Neural cell (in vitro differentiated cells): ENCODE measurements at regions not wholly inside any gene's neighbourhood (a gene's known extent, or its start where the extent isn't known, plus 50 kb on each side); places are given as distances from the start of the nearest gene placed in this dataset.

Experiments
- H2AFZ ChIP-seq: fragments of 200-600, 300-800 bp; sonication (generic), shearing (Covaris generic); 2 replicates; pipeline ENCODE4 v1.6.0; 2014; ENCODE audit warnings: low read depth, mild to moderate bottlenecking, antibody characterized with exemption, low read length, moderate library complexity
- H3F3A ChIP-seq: fragments of 200-600 bp; shearing (Covaris generic); 2 replicates; pipeline ENCODE4 v1.6.1; 2016; ENCODE audit warnings: mild to moderate bottlenecking, moderate library complexity, mixed read lengths, antibody characterized with exemption, low read length; ENCODE audit not compliant: insufficient read depth, poor library complexity, severe bottlenecking
- H3K27ac ChIP-seq: fragments of 200-600, 300-800 bp; sonication (generic), shearing (Covaris generic); 2 replicates; pipeline ENCODE4 v1.5.1; 2014; ENCODE audit warnings: mild to moderate bottlenecking, low read length, moderate library complexity
- H3K27me3 ChIP-seq: fragments of 300-800, 200-600 bp; sonication (generic), shearing (Covaris generic); 2 replicates; pipeline ENCODE4 v1.6.0; 2014; ENCODE audit warnings: mild to moderate bottlenecking, low read depth, low read length, moderate library complexity; ENCODE audit not compliant: insufficient read depth
- H3K36me3 ChIP-seq: fragments of 300-800, 200-600 bp; sonication (generic), shearing (Covaris generic); 2 replicates; pipeline ENCODE4 v1.5.1; 2014; ENCODE audit warnings: mild to moderate bottlenecking, antibody characterized with exemption, low read length, moderate library complexity; ENCODE audit not compliant: insufficient read depth
- H3K4me2 ChIP-seq: fragments of 300-800, 200-600 bp; sonication (generic), shearing (Covaris generic); 2 replicates; pipeline ENCODE4 v1.6.0; 2014; ENCODE audit warnings: mild to moderate bottlenecking, low read length
- H3K4me3 ChIP-seq: fragments of 300-800, 200-600 bp; sonication (generic), shearing (Covaris generic); 2 replicates; pipeline ENCODE4 v1.5.1; 2014; ENCODE audit warnings: mild to moderate bottlenecking, low read length, moderate library complexity
- H3K79me2 ChIP-seq: fragments of 200-600 bp; shearing (Covaris generic); replicated peaks from 2 replicates; pipeline ENCODE4 v1.6.0; 2014; ENCODE audit warnings: mild to moderate bottlenecking, low read length, moderate library complexity; ENCODE audit not compliant: insufficient read depth
- H3K9ac ChIP-seq: fragments of 300-800, 200-600 bp; sonication (generic), shearing (Covaris generic); 2 replicates; pipeline ENCODE4 v1.6.1; 2016; ENCODE audit warnings: mild to moderate bottlenecking, low read length, mixed read lengths
- H3K9me2 ChIP-seq: fragments of 200-600 bp; shearing (Covaris generic); 2 replicates; pipeline ENCODE4 v1.6.1; 2016; ENCODE audit warnings: mild to moderate bottlenecking, low read length, mixed read lengths; ENCODE audit not compliant: insufficient read depth
- H3K9me3 ChIP-seq: fragments of 200-600, 300-800 bp; sonication (generic), shearing (Covaris generic); 2 replicates; pipeline ENCODE4 v1.6.1; 2016; ENCODE audit warnings: mild to moderate bottlenecking, mixed run types, low read length, moderate library complexity, mixed read lengths
- H4K20me1 ChIP-seq: fragments of 200-600 bp; shearing (Covaris generic); 2 replicates; pipeline ENCODE4 v1.6.1; 2016; ENCODE audit warnings: mild to moderate bottlenecking, mixed run types; ENCODE audit not compliant: insufficient read depth
- CTCF ChIP-seq: fragments of 450-650 bp; IDR thresholded peaks from 2 replicates; pipeline ENCODE4 v1.5.1; 2014; ENCODE audit warnings: antibody characterized with exemption, mild to moderate bottlenecking, moderate library complexity; ENCODE audit not compliant: poor library complexity, severe bottlenecking
- EP300 ChIP-seq: fragments of 450-650 bp; conservative IDR thresholded peaks from 2 replicates; pipeline ENCODE4 v1.6.1; 2014; ENCODE audit warnings: antibody characterized with exemption, mild to moderate bottlenecking, moderate library complexity; ENCODE audit not compliant: poor library complexity, severe bottlenecking
- EZH2 ChIP-seq: fragments of 200-600, 300-800 bp; shearing (Covaris generic), sonication (generic); IDR thresholded peaks from 2 replicates; pipeline ENCODE4 v1.6.1; 2014; ENCODE audit warnings: antibody characterized with exemption, low read length, borderline replicate concordance, mild to moderate bottlenecking; ENCODE audit not compliant: insufficient read depth, poor library complexity, severe bottlenecking
- MXI1 ChIP-seq: fragments of 450-650 bp; conservative IDR thresholded peaks from 2 replicates; pipeline ENCODE4 v1.6.1; 2014; ENCODE audit warnings: antibody characterized with exemption, mild to moderate bottlenecking; ENCODE audit not compliant: poor library complexity, severe bottlenecking
- POLR2AphosphoS5 ChIP-seq: IDR thresholded peaks from 2 replicates; pipeline ENCODE4 v1.6.1; 2012
- RAD21 ChIP-seq: fragments of 450-650 bp; conservative IDR thresholded peaks from 2 replicates; pipeline ENCODE4 v1.6.1; 2014; ENCODE audit warnings: antibody characterized with exemption, mild to moderate bottlenecking, moderate library complexity
- REST ChIP-seq: IDR thresholded peaks from 2 replicates; pipeline ENCODE4 v1.6.1; 2012; ENCODE audit warnings: borderline replicate concordance
- SMC3 ChIP-seq: fragments of 450-650 bp; conservative IDR thresholded peaks from 2 replicates; pipeline ENCODE4 v1.6.1; 2014; ENCODE audit warnings: antibody characterized with exemption, mild to moderate bottlenecking, moderate library complexity; ENCODE audit not compliant: poor library complexity
- TAF1 ChIP-seq: IDR thresholded peaks from 2 replicates; pipeline ENCODE4 v1.6.1; 2012; ENCODE audit warnings: low read depth

- H3K4me2 ChIP-seq = no peak overlapping the region
- TF ChIP-seq MXI1 = no peak
- no peak for TF ChIP-seq CTCF
- TF ChIP-seq EP300 = no peak
- TF ChIP-seq RAD21 = no peak
- TF ChIP-seq REST = no peak
- TF ChIP-seq SMC3 = no peak
- no peak for TF ChIP-seq TAF1
- no peak for TF ChIP-seq EZH2
- no peak for TF ChIP-seq POLR2AphosphoS5
- no peak overlapping the region for H3K27ac ChIP-seq
- H3F3A ChIP-seq = no peaks in the 10 kb centered on the region
- no peaks in the 10 kb centered on the region for H3K27me3 ChIP-seq
- H4K20me1 ChIP-seq = no peaks in the 10 kb centered on the region
- H3K9ac ChIP-seq = no peak overlapping the region
- H3K9me3 ChIP-seq = peaks cover 3% of the 10 kb centered on the region
- no peaks in the 10 kb centered on the region for H3K79me2 ChIP-seq
- no peak overlapping the region for H2AFZ ChIP-seq
- no peaks in the 10 kb centered on the region for H3K36me3 ChIP-seq
- no peaks in the 10 kb centered on the region for H3K9me2 ChIP-seq
- no peak overlapping the region for H3K4me3 ChIP-seq
Measured at GRCh38 chr11:130778026-130778425, 138.3 kb downstream of the SNX19 start.

GRCh38 chr11:130778705-130779104 lies 137.6 kb downstream of the SNX19 start:
- Histone ChIP-seq H2AFZ (no peak overlapping the region), H3K9me2 (no peaks in the 10 kb centered on the region), H3K4me3 (no peak overlapping the region), H3F3A (no peaks in the 10 kb centered on the region), H3K4me2 (no peak overlapping the region), H4K20me1 (no peaks in the 10 kb centered on the region), H3K79me2 (no peaks in the 10 kb centered on the region), H3K27me3 (no peaks in the 10 kb centered on the region), H3K27ac (no peak overlapping the region), H3K9ac (no peak overlapping the region), H3K9me3 (peaks cover 3% of the 10 kb centered on the region), H3K36me3 (no peaks in the 10 kb centered on the region)
- TF ChIP-seq SMC3 = no peak
- no peak for TF ChIP-seq RAD21
- no peak for TF ChIP-seq POLR2AphosphoS5

GRCh38 chr11:130779267-130779666 lies 137.0 kb downstream of the SNX19 start:
- Histone ChIP-seq H3K27ac (no peak overlapping the region), H4K20me1 (no peaks in the 10 kb centered on the region), H3K79me2 (no peaks in the 10 kb centered on the region), H3K9me2 (no peaks in the 10 kb centered on the region), H3K27me3 (no peaks in the 10 kb centered on the region), H2AFZ (no peak overlapping the region), H3K9ac (no peak overlapping the region), H3K4me2 (no peak overlapping the region), H3F3A (no peaks in the 10 kb centered on the region), H3K9me3 (peaks cover 3% of the 10 kb centered on the region), H3K36me3 (no peaks in the 10 kb centered on the region), H3K4me3 (no peak overlapping the region)
- no peak for TF ChIP-seq SMC3
- no peak for TF ChIP-seq EP300
- TF ChIP-seq RAD21 = no peak
- TF ChIP-seq MXI1 = no peak
- no peak for TF ChIP-seq EZH2
- TF ChIP-seq CTCF = no peak
- TF ChIP-seq REST = no peak
- no peak for TF ChIP-seq TAF1
- TF ChIP-seq POLR2AphosphoS5 = no peak
